ENCODE measurements at regions not wholly inside any gene's neighbourhood (a gene's known extent, or its start where the extent isn't known, plus 50 kb on each side); places are given as distances from the start of the nearest gene placed in this dataset.

GRCh38 chr15:79166311-79166955, 75.9 kb upstream of the RASGRF1 start:
- H4K20me1 ChIP-seq (ENCODE audit: insufficient read depth) = no peaks in the 10 kb centered on the region
- no peak overlapping the region for H2AFZ ChIP-seq (ENCODE audit: low read depth, low read length)
- H3F3A ChIP-seq (ENCODE audit: insufficient read depth, low read length, poor library complexity, severe bottlenecking) = no peaks in the 10 kb centered on the region
- no peak overlapping the region for H3K9ac ChIP-seq (ENCODE audit: low read length)
- H3K36me3 ChIP-seq (ENCODE audit: insufficient read depth, low read length) = no peaks in the 10 kb centered on the region
- no peaks in the 10 kb centered on the region for H3K79me2 ChIP-seq (replicated peaks; ENCODE audit: insufficient read depth, low read length)
- no peak overlapping the region for H3K4me2 ChIP-seq (ENCODE audit: low read length)
- no peaks in the 10 kb centered on the region for H3K9me2 ChIP-seq (ENCODE audit: insufficient read depth, low read length)
- no peak overlapping the region for H3K4me3 ChIP-seq (ENCODE audit: low read length)
- H3K27me3 ChIP-seq (ENCODE audit: insufficient read depth, low read depth, low read length) = no peaks in the 10 kb centered on the region
- no peak for TF ChIP-seq REST (IDR thresholded peaks at IDR 0.05; ENCODE audit: borderline replicate concordance)
- TF ChIP-seq EZH2 (IDR thresholded peaks at IDR 0.05; ENCODE audit: borderline replicate concordance, insufficient read depth, low read length, poor library complexity, severe bottlenecking) = no peak
- TF ChIP-seq EP300 (conservative IDR thresholded peaks at IDR 0.05; ENCODE audit: poor library complexity, severe bottlenecking) = no peak
- no peak for TF ChIP-seq TAF1 (IDR thresholded peaks at IDR 0.05; ENCODE audit: low read depth)
- TF ChIP-seq SMC3 (conservative IDR thresholded peaks at IDR 0.05; ENCODE audit: poor library complexity) = no peak
- TF ChIP-seq RAD21 (conservative IDR thresholded peaks at IDR 0.05) = no peak
- TF ChIP-seq CTCF (IDR thresholded peaks at IDR 0.05; ENCODE audit: poor library complexity, severe bottlenecking) = no peak
- no peak for TF ChIP-seq POLR2AphosphoS5 (IDR thresholded peaks at IDR 0.05)
- no peak for TF ChIP-seq MXI1 (conservative IDR thresholded peaks at IDR 0.05; ENCODE audit: poor library complexity, severe bottlenecking)
- no peaks in the 10 kb centered on the region for H3K9me3 ChIP-seq (ENCODE audit: low read length)
- H3K27ac ChIP-seq (ENCODE audit: low read length) = no peak overlapping the region

- H3K4me2 ChIP-seq (ENCODE audit: low read length) = no peak overlapping the region
- no peak for TF ChIP-seq SMC3 (conservative IDR thresholded peaks at IDR 0.05; ENCODE audit: poor library complexity)
- no peak for TF ChIP-seq EP300 (conservative IDR thresholded peaks at IDR 0.05; ENCODE audit: poor library complexity, severe bottlenecking)
- TF ChIP-seq EZH2 (IDR thresholded peaks at IDR 0.05; ENCODE audit: borderline replicate concordance, insufficient read depth, low read length, poor library complexity, severe bottlenecking) = no peak
- no peak for TF ChIP-seq RAD21 (conservative IDR thresholded peaks at IDR 0.05)
- no peak for TF ChIP-seq CTCF (IDR thresholded peaks at IDR 0.05; ENCODE audit: poor library complexity, severe bottlenecking)
- no peak for TF ChIP-seq REST (IDR thresholded peaks at IDR 0.05; ENCODE audit: borderline replicate concordance)
- TF ChIP-seq MXI1 (conservative IDR thresholded peaks at IDR 0.05; ENCODE audit: poor library complexity, severe bottlenecking) = no peak
- TF ChIP-seq TAF1 (IDR thresholded peaks at IDR 0.05; ENCODE audit: low read depth) = no peak
- TF ChIP-seq POLR2AphosphoS5 (IDR thresholded peaks at IDR 0.05) = no peak
Measured at GRCh38 chr15:79164465-79164864, 73.9 kb upstream of the RASGRF1 start.

More at GRCh38 chr15:79164465-79164864, 73.9 kb upstream of the RASGRF1 start:
- no peaks in the 10 kb centered on the region for H3K79me2 ChIP-seq (replicated peaks; ENCODE audit: insufficient read depth, low read length)
- H4K20me1 ChIP-seq (ENCODE audit: insufficient read depth) = no peaks in the 10 kb centered on the region
- no peak overlapping the region for H3K9ac ChIP-seq (ENCODE audit: low read length)
- no peak overlapping the region for H3K4me3 ChIP-seq (ENCODE audit: low read length)
- no peaks in the 10 kb centered on the region for H3K9me2 ChIP-seq (ENCODE audit: insufficient read depth, low read length)
- no peak overlapping the region for H3K27ac ChIP-seq (ENCODE audit: low read length)
- no peaks in the 10 kb centered on the region for H3K27me3 ChIP-seq (ENCODE audit: insufficient read depth, low read depth, low read length)
- H2AFZ ChIP-seq (ENCODE audit: low read depth, low read length) = no peak overlapping the region
- no peaks in the 10 kb centered on the region for H3K36me3 ChIP-seq (ENCODE audit: insufficient read depth, low read length)
- no peaks in the 10 kb centered on the region for H3F3A ChIP-seq (ENCODE audit: insufficient read depth, low read length, poor library complexity, severe bottlenecking)
- no peaks in the 10 kb centered on the region for H3K9me3 ChIP-seq (ENCODE audit: low read length)

Measured in neural cell (in vitro differentiated cells).